WERI-Rb-1 (cell line): ENCODE measurements at regions not wholly inside any gene's neighbourhood (a gene's known extent, or its start where the extent isn't known, plus 50 kb on each side); places are given as distances from the start of the nearest gene placed in this dataset.
"Not testable (repeated sequence)": the region's sequence is repeated elsewhere in the genome, so short reads cannot be mapped to it uniquely, and the experiment has no call there.

Source experiments
- DNase-seq: peaks from one replicate; pipeline ENCODE4 v3.0.0-alpha.2; 2020
- H3K27ac ChIP-seq: fragments of 250-450 bp; sonication (Bioruptor Pico); 2 replicates; pipeline ENCODE4 v1.5.1; 2020; ENCODE audit warnings: mild to moderate bottlenecking, moderate library complexity
- H3K27me3 ChIP-seq: fragments of 250-450 bp; sonication (Bioruptor Pico); 2 replicates; pipeline ENCODE4 v1.5.1; 2021; ENCODE audit warnings: mild to moderate bottlenecking, low read depth, moderate library complexity; ENCODE audit not compliant: insufficient read depth, severe bottlenecking
- H3K36me3 ChIP-seq: fragments of 250-450 bp; sonication (Bioruptor Pico); 2 replicates; pipeline ENCODE4 v1.5.1; 2020; ENCODE audit warnings: mild to moderate bottlenecking, moderate library complexity
- H3K4me3 ChIP-seq: 2 replicates; pipeline ENCODE4 v1.5.1; 2011; ENCODE audit warnings: low read depth, mild to moderate bottlenecking, control low read depth, low read length
- H3K9me3 ChIP-seq: fragments of 250-450 bp; sonication (Bioruptor Pico); 2 replicates; pipeline ENCODE4 v1.5.1; 2021; ENCODE audit warnings: mild to moderate bottlenecking, moderate library complexity; ENCODE audit not compliant: severe bottlenecking
- CTCF ChIP-seq: IDR thresholded peaks from 2 replicates; pipeline ENCODE4 v1.5.1; 2011; ENCODE audit warnings: low read depth, mild to moderate bottlenecking, control low read depth, inconsistent platforms, low read length

- Histone ChIP-seq H3K27ac (no peak overlapping the region), H3K27me3 (no peaks in the 10 kb centered on the region), H3K4me3 (no peak overlapping the region), H3K9me3 (no peaks in the 10 kb centered on the region), H3K36me3 (no peaks in the 10 kb centered on the region)
- DNase-seq = no peak
- no peak for TF ChIP-seq CTCF
Observed at GRCh38 chr12:76942267-76942666, 63.4 kb upstream of the CSRP2 start.

- H3K4me3 ChIP-seq = no peak overlapping the region
- H3K27ac ChIP-seq = no peak overlapping the region
- no peaks in the 10 kb centered on the region for H3K27me3 ChIP-seq
- DNase-seq = no peak
- TF ChIP-seq CTCF = no peak
- H3K36me3 ChIP-seq = no peaks in the 10 kb centered on the region
- H3K9me3 ChIP-seq = no peaks in the 10 kb centered on the region
Observed at GRCh38 chr12:76940671-76941445, 62.0 kb upstream of the CSRP2 start.

- Histone ChIP-seq H3K4me3 (no peak overlapping the region), H3K27ac (no peak overlapping the region), H3K27me3 (no peaks in the 10 kb centered on the region), H3K9me3 (no peaks in the 10 kb centered on the region), H3K36me3 (no peaks in the 10 kb centered on the region)
- no peak for TF ChIP-seq CTCF
- DNase-seq = no peak
Observed at GRCh38 chr12:76939701-76940100, 60.9 kb upstream of the CSRP2 start.

- Histone ChIP-seq H3K9me3 (peaks cover 2% of the 10 kb centered on the region), H3K4me3 (no peak overlapping the region), H3K27ac (no peak overlapping the region), H3K36me3 (no peaks in the 10 kb centered on the region), H3K27me3 (no peaks in the 10 kb centered on the region)
- no peak for DNase-seq
- no peak for TF ChIP-seq CTCF
Observed at GRCh38 chr12:76936275-76937193, 57.7 kb upstream of the CSRP2 start.

GRCh38 chr12:76933392-76933791 lies 54.6 kb upstream of the CSRP2 start:
- not testable (repeated sequence) for H3K9me3 ChIP-seq, H3K27ac ChIP-seq

GRCh38 chr12:76929499-76929898 lies 50.7 kb upstream of the CSRP2 start:
- Histone ChIP-seq H3K27ac (no peak overlapping the region), H3K27me3 (no peaks in the 10 kb centered on the region), H3K4me3 (no peak overlapping the region), H3K36me3 (no peaks in the 10 kb centered on the region), H3K9me3 (peaks cover 2% of the 10 kb centered on the region)
- no peak for TF ChIP-seq CTCF
- no peak for DNase-seq

More at GRCh38 chr12:76933392-76933791, 54.6 kb upstream of the CSRP2 start:
- not testable (repeated sequence) for H3K27me3 ChIP-seq, H3K36me3 ChIP-seq, DNase-seq, H3K4me3 ChIP-seq
